ENCODE measurements at regions not wholly inside any gene's neighbourhood (a gene's known extent, or its start where the extent isn't known, plus 50 kb on each side); places are given as distances from the start of the nearest gene placed in this dataset.
"Not testable (repeated sequence)": the region's sequence is repeated elsewhere in the genome, so short reads cannot be mapped to it uniquely, and the experiment has no call there.

GRCh38 chr20:5492937-5493336, 117.9 kb downstream of the GPCPD1 start:
- DNase-seq = no peak

- DNase-seq = no peak
Observed at GRCh38 chr20:5491455-5491854, 119.4 kb downstream of the GPCPD1 start.

- DNase-seq = no peak
Observed at GRCh38 chr20:5489601-5490000, 121.2 kb downstream of the GPCPD1 start.

- DNase-seq = no peak
Observed at GRCh38 chr20:5488823-5489222, 122.0 kb downstream of the GPCPD1 start.

- no peak for DNase-seq
Observed at GRCh38 chr20:5486377-5487054, 124.3 kb downstream of the GPCPD1 start.

GRCh38 chr20:5484926-5485325, 125.9 kb downstream of the GPCPD1 start:
- DNase-seq = no peak

GRCh38 chr20:5484346-5484745, 126.5 kb downstream of the GPCPD1 start:
- DNase-seq = no peak

GRCh38 chr20:5482791-5483190, 128.0 kb downstream of the GPCPD1 start:
- DNase-seq = no peak

GRCh38 chr20:5481872-5482271, 128.9 kb downstream of the GPCPD1 start:
- DNase-seq = no peak

GRCh38 chr20:5480824-5481600, 129.8 kb downstream of the GPCPD1 start:
- no peak for DNase-seq

- no peak for DNase-seq
Observed at GRCh38 chr20:5474646-5475550, 135.9 kb downstream of the GPCPD1 start.

- DNase-seq = not testable (repeated sequence)
Observed at GRCh38 chr20:5471866-5472265, 138.9 kb downstream of the GPCPD1 start.

- no peak for DNase-seq
Observed at GRCh38 chr20:5471368-5471767, 139.4 kb downstream of the GPCPD1 start.

GRCh38 chr20:5470943-5471342, 139.9 kb downstream of the GPCPD1 start:
- DNase-seq = no peak

- no peak for DNase-seq
Observed at GRCh38 chr20:5470458-5470857, 140.3 kb downstream of the GPCPD1 start.

GRCh38 chr20:5469111-5469510, 141.7 kb downstream of the GPCPD1 start:
- no peak for DNase-seq

GRCh38 chr20:5467086-5467485, 143.7 kb downstream of the GPCPD1 start:
- no peak for DNase-seq

- no peak for DNase-seq
Observed at GRCh38 chr20:5465604-5465927, 145.2 kb downstream of the GPCPD1 start.

GRCh38 chr20:5464901-5465603, 145.8 kb downstream of the GPCPD1 start:
- DNase-seq = no peak

GRCh38 chr20:5463007-5463686, 146.4 kb upstream of the PROKR2 start:
- no peak for DNase-seq

GRCh38 chr20:5453745-5454144, 137.0 kb upstream of the PROKR2 start:
- not testable (repeated sequence) for DNase-seq

- not testable (repeated sequence) for DNase-seq
Observed at GRCh38 chr20:5453316-5453715, 136.6 kb upstream of the PROKR2 start.

Measured in stimulated activated naive CD4-positive, alpha-beta T cell treated with Interleukin-2 at 50 U/mL for 16 hours (primary cell).